ENCODE measurements at regions not wholly inside any gene's neighbourhood (a gene's known extent, or its start where the extent isn't known, plus 50 kb on each side); places are given as distances from the start of the nearest gene placed in this dataset.

GRCh38 chr4:129352480-129352879 is 256.5 kb downstream of the C4orf33 start:
- TF ChIP-seq POLR2A (IDR thresholded peaks at IDR 0.05) (no peak), CTCF (IDR thresholded peaks at IDR 0.05) (no peak)
